Stimulated activated CD4-positive, alpha-beta T cell treated with anti-CD3 and anti-CD28 coated beads, Interleukin-15, amount 100 ng/mL, for 24 hours (primary cell): ENCODE measurements at regions not wholly inside any gene's neighbourhood (a gene's known extent, or its start where the extent isn't known, plus 50 kb on each side); places are given as distances from the start of the nearest gene placed in this dataset.

Source experiments
- DNase-seq: peaks from one replicate; pipeline ENCODE4 v3.0.0-alpha.2; 2020

GRCh38 chr11:45472716-45473317, 186.7 kb upstream of the SYT13 start:
- DNase-seq, result no peak

GRCh38 chr11:45471266-45471665, 185.1 kb upstream of the SYT13 start:
- DNase-seq, result no peak

GRCh38 chr11:45470794-45471167, 184.6 kb upstream of the SYT13 start:
- DNase-seq, result no peak

GRCh38 chr11:45470151-45470793, 184.1 kb upstream of the SYT13 start:
- DNase-seq, result no peak

- DNase-seq, result no peak
These were observed 182.2 kb upstream of the SYT13 start for GRCh38 chr11:45468267-45468856.

GRCh38 chr11:45463541-45463940, 177.4 kb upstream of the SYT13 start:
- DNase-seq, result no peak

GRCh38 chr11:45461514-45461913, 175.4 kb upstream of the SYT13 start:
- no peak for DNase-seq

- DNase-seq, result no peak
These were observed 173.3 kb upstream of the SYT13 start for GRCh38 chr11:45459491-45459890.

GRCh38 chr11:45458269-45458668, 172.1 kb upstream of the SYT13 start:
- DNase-seq, result no peak

GRCh38 chr11:45457649-45458048, 171.5 kb upstream of the SYT13 start:
- no peak for DNase-seq

GRCh38 chr11:45456686-45457085, 170.5 kb upstream of the SYT13 start:
- no peak for DNase-seq

- no peak for DNase-seq
These were observed 169.4 kb upstream of the SYT13 start for GRCh38 chr11:45455536-45455935.

GRCh38 chr11:45454917-45455401, 168.8 kb upstream of the SYT13 start:
- DNase-seq, result no peak

- no peak for DNase-seq
These were observed 167.6 kb upstream of the SYT13 start for GRCh38 chr11:45453721-45454120.

- DNase-seq, result no peak
These were observed 165.8 kb upstream of the SYT13 start for GRCh38 chr11:45451766-45452440.

GRCh38 chr11:45450189-45450588, 164.0 kb upstream of the SYT13 start:
- DNase-seq, result no peak

- DNase-seq, result no peak
These were observed 163.0 kb upstream of the SYT13 start for GRCh38 chr11:45449036-45449601.

- DNase-seq, result no peak
These were observed 162.4 kb upstream of the SYT13 start for GRCh38 chr11:45448561-45448960.

GRCh38 chr11:45446998-45447397, 160.9 kb upstream of the SYT13 start:
- DNase-seq, result no peak

GRCh38 chr11:45446434-45446833, 160.3 kb upstream of the SYT13 start:
- DNase-seq, result no peak

GRCh38 chr11:45444796-45445195, 158.7 kb upstream of the SYT13 start:
- peak; percentile 12 for DNase-seq

GRCh38 chr11:45440111-45440510, 154.0 kb upstream of the SYT13 start:
- DNase-seq, result no peak

GRCh38 chr11:45436966-45437365, 150.8 kb upstream of the SYT13 start:
- no peak for DNase-seq

- DNase-seq, result no peak
These were observed 150.0 kb upstream of the SYT13 start for GRCh38 chr11:45436118-45436517.
